ENCODE measurements at regions not wholly inside any gene's neighbourhood (a gene's known extent, or its start where the extent isn't known, plus 50 kb on each side); places are given as distances from the start of the nearest gene placed in this dataset.
"Not testable (repeated sequence)": the region's sequence is repeated elsewhere in the genome, so short reads cannot be mapped to it uniquely, and the experiment has no call there.

GRCh38 chr1:30654188-30654587, 69.2 kb downstream of the MATN1 start:
- DNase-seq (ENCODE audit: low read depth): no peak
- TF ChIP-seq CTCF (IDR thresholded peaks at IDR 0.05; ENCODE audit: low read depth, low read length, missing control alignments): no peak
- H3K4me3 ChIP-seq (ENCODE audit: low read depth, low read length): no peak overlapping the region

- no peak overlapping the region for H3K4me3 ChIP-seq (ENCODE audit: low read depth, low read length)
- TF ChIP-seq CTCF (IDR thresholded peaks at IDR 0.05; ENCODE audit: low read depth, low read length, missing control alignments): no peak
- no peak for DNase-seq (ENCODE audit: low read depth)
Observed at GRCh38 chr1:30652152-30652841, 71.1 kb downstream of the MATN1 start.

DNA sequence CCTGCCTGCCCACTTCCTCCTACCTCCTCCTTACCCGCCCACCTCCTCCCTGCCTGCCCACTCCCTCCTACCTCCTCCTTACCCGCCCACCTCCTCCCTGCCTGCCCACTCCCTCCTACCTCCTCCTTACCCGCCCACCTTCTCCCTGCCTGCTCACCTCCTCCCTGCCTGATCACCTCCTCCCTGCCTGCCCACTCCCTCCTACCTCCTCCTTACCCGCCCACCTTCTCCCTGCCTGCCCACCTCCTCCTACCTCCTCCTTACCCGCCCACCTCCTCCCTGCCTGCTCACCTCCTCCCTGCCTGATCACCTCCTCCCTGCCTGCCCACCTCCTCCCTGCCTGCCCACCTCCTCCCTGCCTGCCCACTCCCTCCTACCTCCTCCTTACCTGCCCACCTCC, 72.0 kb downstream of the MATN1 start:
- not testable (repeated sequence) for H3K4me3 ChIP-seq (ENCODE audit: low read depth, low read length); DNase-seq (ENCODE audit: low read depth)

GRCh38 chr1:30650968-30651320, 72.4 kb downstream of the MATN1 start:
- TF ChIP-seq CTCF (IDR thresholded peaks at IDR 0.05; ENCODE audit: low read depth, low read length, missing control alignments): no peak

GRCh38 chr1:30650038-30650967, 73.1 kb downstream of the MATN1 start:
- no peak for TF ChIP-seq CTCF (IDR thresholded peaks at IDR 0.05; ENCODE audit: low read depth, low read length, missing control alignments)
- no peak overlapping the region for H3K4me3 ChIP-seq (ENCODE audit: low read depth, low read length)
- no peak for DNase-seq (ENCODE audit: low read depth)

More at GRCh38 chr1:30650968-30651320, 72.4 kb downstream of the MATN1 start:
- H3K4me3 ChIP-seq (ENCODE audit: low read depth, low read length): no peak overlapping the region
- DNase-seq (ENCODE audit: low read depth): no peak

DNA sequence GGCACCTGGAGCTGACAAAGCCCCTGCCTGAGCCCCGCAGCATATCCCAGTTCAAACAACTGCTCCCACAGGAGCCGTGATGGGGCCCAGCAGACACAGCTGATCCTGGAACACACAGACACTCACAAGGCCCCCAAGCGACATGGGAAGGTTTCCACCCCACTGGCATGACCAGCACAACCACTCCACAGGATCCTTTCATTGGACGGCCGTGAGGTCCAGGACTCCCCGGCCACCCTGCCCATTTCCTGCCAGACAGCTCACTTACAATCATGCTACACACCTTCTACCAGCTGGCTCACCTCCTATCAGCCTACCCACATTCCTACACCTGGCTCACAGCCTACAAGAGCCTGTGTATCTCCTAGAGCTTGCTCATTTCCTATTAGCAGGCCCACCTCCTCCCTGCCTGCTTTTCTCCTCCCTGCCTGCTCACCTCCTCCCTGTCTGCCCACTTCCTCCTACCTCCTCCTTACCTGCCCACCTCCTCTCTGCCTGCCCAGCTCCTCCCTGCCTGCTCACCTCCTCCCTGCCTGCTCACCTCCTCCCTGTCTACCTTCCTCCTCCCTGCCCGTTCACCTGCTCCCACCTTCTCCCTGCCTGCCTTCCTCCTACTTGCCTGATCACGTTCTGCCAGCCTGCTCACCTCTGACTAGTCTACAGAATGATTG, 73.9 kb downstream of the MATN1 start:
- DNase-seq (ENCODE audit: low read depth): no peak
- no peak overlapping the region for H3K4me3 ChIP-seq (ENCODE audit: low read depth, low read length)
- TF ChIP-seq CTCF (IDR thresholded peaks at IDR 0.05; ENCODE audit: low read depth, low read length, missing control alignments): no peak

- H3K4me3 ChIP-seq (ENCODE audit: low read depth, low read length): no peak overlapping the region
- DNase-seq (ENCODE audit: low read depth): no peak
- no peak for TF ChIP-seq CTCF (IDR thresholded peaks at IDR 0.05; ENCODE audit: low read depth, low read length, missing control alignments)
Observed at GRCh38 chr1:30648408-30649000, 74.9 kb downstream of the MATN1 start.
